ENCODE measurements at regions not wholly inside any gene's neighbourhood (a gene's known extent, or its start where the extent isn't known, plus 50 kb on each side); places are given as distances from the start of the nearest gene placed in this dataset.

DNA sequence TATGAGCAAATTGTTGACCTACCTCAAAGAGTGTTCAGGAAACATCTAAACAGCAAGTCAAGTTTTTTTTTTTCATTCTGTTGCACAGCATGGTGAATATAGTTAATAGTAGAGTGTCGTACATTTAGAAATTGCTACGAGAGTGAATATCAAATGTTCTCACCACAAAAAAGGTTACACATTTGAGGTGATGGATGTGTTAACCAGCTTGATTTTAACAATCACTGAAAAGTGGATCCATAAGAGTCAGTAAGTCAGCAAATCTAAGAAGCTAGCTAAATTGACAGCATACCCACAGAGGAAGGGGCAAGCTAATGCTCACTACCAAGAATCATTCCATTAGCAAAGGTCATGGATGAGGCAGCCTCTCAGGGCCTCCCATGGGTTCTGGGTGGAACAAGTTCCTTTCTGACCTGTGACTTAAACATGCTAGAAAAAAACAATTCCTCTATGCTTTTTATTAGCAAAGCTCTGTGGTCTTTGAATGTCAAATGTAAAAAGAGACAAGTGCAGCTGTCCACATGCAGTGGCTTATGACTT is 235.4 kb upstream of the CCDC179 start:
- DNase-seq (no peak), ATAC-seq (no peak)
- Histone ChIP-seq H3K27me3 (no peaks in the 10 kb centered on the region), H3K4me3 (no peak overlapping the region), H3K27ac (no peak overlapping the region), H3K9me3 (no peaks in the 10 kb centered on the region), H3K4me1 (no peaks in the 10 kb centered on the region), H3K36me3 (no peaks in the 10 kb centered on the region)
- intact Hi-C loops (cut with DNase I) = no loop called here
- TF ChIP-seq, protein P1, sequence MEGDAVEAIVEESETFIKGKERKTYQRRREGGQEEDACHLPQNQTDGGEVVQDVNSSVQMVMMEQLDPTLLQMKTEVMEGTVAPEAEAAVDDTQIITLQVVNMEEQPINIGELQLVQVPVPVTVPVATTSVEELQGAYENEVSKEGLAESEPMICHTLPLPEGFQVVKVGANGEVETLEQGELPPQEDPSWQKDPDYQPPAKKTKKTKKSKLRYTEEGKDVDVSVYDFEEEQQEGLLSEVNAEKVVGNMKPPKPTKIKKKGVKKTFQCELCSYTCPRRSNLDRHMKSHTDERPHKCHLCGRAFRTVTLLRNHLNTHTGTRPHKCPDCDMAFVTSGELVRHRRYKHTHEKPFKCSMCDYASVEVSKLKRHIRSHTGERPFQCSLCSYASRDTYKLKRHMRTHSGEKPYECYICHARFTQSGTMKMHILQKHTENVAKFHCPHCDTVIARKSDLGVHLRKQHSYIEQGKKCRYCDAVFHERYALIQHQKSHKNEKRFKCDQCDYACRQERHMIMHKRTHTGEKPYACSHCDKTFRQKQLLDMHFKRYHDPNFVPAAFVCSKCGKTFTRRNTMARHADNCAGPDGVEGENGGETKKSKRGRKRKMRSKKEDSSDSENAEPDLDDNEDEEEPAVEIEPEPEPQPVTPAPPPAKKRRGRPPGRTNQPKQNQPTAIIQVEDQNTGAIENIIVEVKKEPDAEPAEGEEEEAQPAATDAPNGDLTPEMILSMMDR (IDR thresholded peaks at IDR 0.05) = no peak
- no peak for TF ChIP-seq POLR2A (IDR thresholded peaks at IDR 0.05)
- WGBS (ENCODE audit: insufficient coverage, low coverage, low lambda C conversion rate, missing lambda C conversion rate) = 73% methylated on average over 2 of the region's 2 CpGs

- TF ChIP-seq POLR2A (IDR thresholded peaks at IDR 0.05) = no peak
- TF ChIP-seq, protein P1 (IDR thresholded peaks at IDR 0.05) = no peak
- H3K4me3 ChIP-seq = no peak overlapping the region
- H3K9me3 ChIP-seq = no peaks in the 10 kb centered on the region
- WGBS (ENCODE audit: insufficient coverage, low coverage, low lambda C conversion rate, missing lambda C conversion rate) = 27% methylated on average over 4 of the region's 4 CpGs
- no peaks in the 10 kb centered on the region for H3K27me3 ChIP-seq
- DNase-seq (no peak), ATAC-seq (no peak)
- intact Hi-C loops (cut with DNase I) = no loop called here
- no peaks in the 10 kb centered on the region for H3K4me1 ChIP-seq
- no peaks in the 10 kb centered on the region for H3K36me3 ChIP-seq
- H3K27ac ChIP-seq = no peak overlapping the region
Measured at GRCh38 chr11:23097891-23098290, 237.6 kb upstream of the CCDC179 start.

DNA sequence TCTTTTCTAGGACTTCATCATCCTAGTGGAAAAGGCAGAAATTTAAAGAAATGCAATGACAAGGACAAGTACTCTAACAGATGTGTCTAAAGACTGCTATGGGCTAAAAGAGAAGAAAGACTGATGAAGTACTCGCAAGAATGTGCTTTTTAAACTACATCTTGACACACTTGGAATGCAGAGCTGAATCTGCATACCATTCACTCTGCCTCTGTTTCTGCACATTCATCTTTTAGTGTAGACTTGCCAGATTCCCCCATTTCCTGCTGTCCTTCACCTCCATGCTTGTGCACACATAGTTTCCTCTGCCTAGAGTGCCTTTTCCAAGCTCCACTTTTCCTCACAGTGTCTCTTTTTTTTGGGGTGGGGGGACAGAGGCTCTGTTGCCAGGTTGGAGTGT is 239.0 kb upstream of the CCDC179 start:
- no peaks in the 10 kb centered on the region for H3K27me3 ChIP-seq
- H3K4me1 ChIP-seq = no peaks in the 10 kb centered on the region
- TF ChIP-seq, protein P1 (IDR thresholded peaks at IDR 0.05) = no peak
- no peak for TF ChIP-seq POLR2A (IDR thresholded peaks at IDR 0.05)
- DNase-seq = no peak
- no peak overlapping the region for H3K4me3 ChIP-seq
- no peak overlapping the region for H3K27ac ChIP-seq
- no peaks in the 10 kb centered on the region for H3K36me3 ChIP-seq
- H3K9me3 ChIP-seq = no peaks in the 10 kb centered on the region
- intact Hi-C loops (cut with DNase I) = no loop called here
- WGBS (ENCODE audit: insufficient coverage, low coverage, low lambda C conversion rate, missing lambda C conversion rate) = 90% methylated on average over 1 of the region's 1 CpG
- ATAC-seq = no peak

- DNase-seq (no peak), ATAC-seq (no peak)
- H3K4me3 ChIP-seq = no peak overlapping the region
- no peaks in the 10 kb centered on the region for H3K27me3 ChIP-seq
- H3K4me1 ChIP-seq = no peaks in the 10 kb centered on the region
- no peaks in the 10 kb centered on the region for H3K36me3 ChIP-seq
- intact Hi-C loops (cut with DNase I) = no loop called here
- no peaks in the 10 kb centered on the region for H3K9me3 ChIP-seq
- TF ChIP-seq POLR2A (IDR thresholded peaks at IDR 0.05) = no peak
- WGBS (ENCODE audit: insufficient coverage, low coverage, low lambda C conversion rate, missing lambda C conversion rate) = 80% methylated on average over 3 of the region's 3 CpGs
- H3K27ac ChIP-seq = no peak overlapping the region
Measured at GRCh38 chr11:23100726-23101125, 240.5 kb upstream of the CCDC179 start.

DNA sequence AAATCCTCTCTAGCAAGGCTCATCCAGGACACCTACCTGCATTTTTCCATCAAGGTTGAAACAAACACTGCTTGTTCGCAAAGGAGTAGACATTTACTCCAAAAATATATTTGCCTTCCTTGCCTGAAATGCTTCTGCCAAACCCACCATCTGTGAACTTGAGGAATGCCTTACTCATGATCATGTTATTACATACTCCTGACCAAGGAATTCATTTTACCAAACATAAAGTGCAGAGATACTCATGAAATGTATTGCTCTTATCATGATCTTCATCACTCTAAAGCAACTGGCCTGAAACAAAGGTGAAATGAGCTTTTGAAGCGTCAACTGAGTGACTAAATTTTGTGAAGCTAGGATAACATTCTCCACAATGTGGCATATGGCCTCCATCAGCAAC is 243.1 kb upstream of the CCDC179 start:
- H3K4me3 ChIP-seq = no peak overlapping the region
- no peak for DNase-seq
- no peak for ATAC-seq
- H3K4me1 ChIP-seq = no peaks in the 10 kb centered on the region
- no peaks in the 10 kb centered on the region for H3K36me3 ChIP-seq
- no peak for TF ChIP-seq POLR2A (IDR thresholded peaks at IDR 0.05)
- TF ChIP-seq, protein P1 (IDR thresholded peaks at IDR 0.05) = no peak
- intact Hi-C loops (cut with DNase I) = no loop called here
- no peak overlapping the region for H3K27ac ChIP-seq
- 94% methylated on average over 2 of the region's 2 CpGs for WGBS (ENCODE audit: insufficient coverage, low coverage, low lambda C conversion rate, missing lambda C conversion rate)
- no peaks in the 10 kb centered on the region for H3K9me3 ChIP-seq
- no peaks in the 10 kb centered on the region for H3K27me3 ChIP-seq
